Hematopoietic multipotent progenitor cell treated with erythropoietin and hydrocortisone succinate and interleukin-3 and kit ligand, for 15 days (in vitro differentiated cells): ENCODE measurements at regions not wholly inside any gene's neighbourhood (a gene's known extent, or its start where the extent isn't known, plus 50 kb on each side); places are given as distances from the start of the nearest gene placed in this dataset.
"Not testable (repeated sequence)": the region's sequence is repeated elsewhere in the genome, so short reads cannot be mapped to it uniquely, and the experiment has no call there.

Source experiments
- DNase-seq: peaks from one replicate; pipeline ENCODE4 v3.0.0-alpha.2; 2015; ENCODE audit warnings: low spot score

DNA sequence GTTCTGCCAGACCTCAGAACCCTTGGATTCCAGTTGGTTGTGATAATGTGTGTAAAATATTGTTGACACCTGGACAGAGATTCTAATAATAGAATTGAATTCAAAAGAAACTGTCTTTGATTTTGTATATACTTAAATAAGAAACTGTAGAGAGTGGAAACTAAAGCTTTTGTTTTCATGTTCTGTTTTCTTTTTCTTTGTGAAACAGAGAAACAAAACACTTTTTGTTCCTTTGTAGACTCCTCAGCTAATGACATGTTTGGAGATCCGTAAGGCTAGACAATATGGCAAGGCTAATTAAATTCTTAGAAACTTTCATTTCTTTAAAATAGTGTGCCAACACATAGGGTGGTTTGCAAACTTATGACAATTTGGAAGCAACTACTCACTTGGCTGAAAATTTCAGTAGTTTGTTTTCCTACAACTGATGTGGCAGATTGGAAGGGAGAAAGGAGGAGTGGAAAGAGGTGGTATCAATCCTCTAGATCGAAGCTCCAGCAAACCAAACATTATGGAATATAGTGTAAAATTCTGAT is 90.9 kb upstream of the FAT1 start:
- no peak for DNase-seq

DNA sequence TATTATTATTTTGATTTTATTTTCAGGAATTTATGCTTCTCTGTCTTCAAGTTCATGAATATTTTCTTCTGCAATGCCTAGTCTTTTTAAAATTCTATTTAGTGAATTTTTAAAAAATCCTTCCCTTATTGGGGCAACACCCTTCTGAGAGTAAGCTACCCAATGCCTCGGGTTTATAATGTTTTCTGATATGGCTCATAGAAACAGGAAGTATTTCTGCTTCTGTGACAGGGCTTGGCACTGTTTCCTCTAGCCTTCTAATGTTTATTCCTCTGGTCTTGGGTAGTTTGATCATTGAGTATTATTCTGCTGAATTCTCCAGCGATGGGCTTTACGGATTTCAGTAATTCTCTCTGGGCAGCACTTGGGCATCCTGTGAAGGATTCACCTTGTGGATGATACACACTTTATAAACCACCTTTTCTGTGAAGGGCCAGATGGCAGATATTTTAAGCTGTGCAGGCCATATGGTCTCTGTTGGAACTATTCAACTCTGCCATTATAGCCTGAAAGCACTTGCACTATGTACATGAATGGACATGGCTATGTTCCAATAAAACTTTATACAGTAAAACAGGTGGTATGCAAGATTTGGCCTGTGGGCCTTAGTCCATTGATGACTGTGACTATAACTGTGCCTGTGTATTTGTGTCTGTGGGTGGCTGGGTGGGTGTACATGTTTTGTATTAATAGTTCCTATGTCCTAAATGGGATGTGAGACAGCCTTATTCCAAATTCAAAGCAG is 95.9 kb upstream of the FAT1 start:
- no peak for DNase-seq

DNA sequence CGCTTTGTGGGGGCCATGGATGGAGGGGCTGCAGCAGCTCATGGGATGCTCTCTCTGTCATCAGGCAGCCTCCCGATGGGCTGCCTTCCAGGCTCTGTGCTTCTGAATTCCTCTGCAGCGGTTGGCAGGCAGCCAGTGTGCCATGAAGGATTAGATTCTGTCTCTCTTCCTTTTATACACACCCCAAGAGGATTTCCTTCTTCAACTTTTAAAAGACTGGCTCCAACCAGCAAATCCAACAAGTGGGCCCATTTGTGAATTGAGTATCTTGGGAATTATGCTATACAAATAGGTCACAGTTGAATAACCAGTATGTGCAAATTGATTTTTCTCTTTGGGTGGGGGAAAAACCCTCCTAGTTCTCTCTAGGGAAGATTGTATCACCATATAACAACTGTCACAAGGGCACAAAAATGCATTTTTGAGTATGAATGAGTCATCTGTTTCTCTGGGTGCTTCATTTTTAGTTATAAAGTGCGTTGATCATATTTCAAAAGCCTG is 96.8 kb upstream of the FAT1 start:
- no peak for DNase-seq

DNA sequence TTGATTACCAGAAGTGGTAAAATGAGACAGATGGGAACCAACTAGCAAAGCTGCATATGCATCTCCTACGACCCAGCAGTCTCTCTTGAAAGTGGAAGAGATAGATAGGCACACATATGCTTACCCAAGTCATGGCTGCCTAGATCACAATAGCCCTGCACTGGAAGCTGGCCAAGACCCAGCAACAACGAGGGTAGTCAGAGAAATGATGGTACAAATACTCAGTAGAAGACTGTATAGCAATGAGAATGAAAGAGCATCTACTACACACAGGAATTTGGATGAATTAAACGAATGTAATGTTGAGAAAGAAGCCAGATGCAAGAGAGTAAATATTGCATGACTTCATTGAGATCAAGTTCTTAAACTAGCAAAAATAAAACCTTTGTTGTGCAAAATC is 100.3 kb upstream of the FAT1 start:
- DNase-seq = no peak

DNA sequence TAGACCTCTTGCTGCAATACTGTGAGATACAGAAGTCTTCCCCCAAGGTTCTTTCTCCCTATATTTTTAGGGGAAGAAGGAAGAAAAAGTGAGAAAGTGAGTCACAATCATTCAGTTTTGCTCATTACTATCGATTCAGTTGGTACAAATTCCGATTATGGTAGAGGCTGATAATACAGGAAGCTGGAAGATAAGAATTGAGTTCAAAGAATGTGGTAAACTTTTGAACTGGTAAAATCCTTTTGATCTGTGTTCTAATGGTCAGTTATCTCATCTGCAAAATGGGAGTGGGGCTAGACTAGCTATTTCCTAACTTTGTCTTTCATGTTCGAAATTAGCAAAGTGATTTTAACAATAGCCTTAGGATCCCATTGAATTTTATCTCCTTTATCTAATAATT is 101.4 kb upstream of the FAT1 start:
- no peak for DNase-seq

DNA sequence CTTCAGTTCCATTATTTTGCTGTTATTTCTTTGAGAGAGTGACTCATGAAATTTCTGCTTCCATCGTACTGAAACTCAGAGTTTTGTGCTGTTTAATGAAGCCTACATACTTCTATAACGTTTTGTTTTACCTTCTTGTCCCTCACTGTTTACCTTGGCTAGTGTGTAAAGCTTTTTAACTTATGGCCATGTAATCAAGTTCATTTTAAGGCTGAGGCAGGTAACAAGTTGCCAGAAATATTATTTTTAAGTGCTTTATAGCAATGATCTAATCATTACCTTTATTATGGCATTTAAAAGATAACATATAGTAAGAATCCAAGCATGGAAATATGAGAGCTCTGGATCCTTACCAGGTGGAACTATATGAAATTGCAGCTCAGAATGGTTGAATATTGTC is 102.3 kb upstream of the FAT1 start:
- no peak for DNase-seq

DNA sequence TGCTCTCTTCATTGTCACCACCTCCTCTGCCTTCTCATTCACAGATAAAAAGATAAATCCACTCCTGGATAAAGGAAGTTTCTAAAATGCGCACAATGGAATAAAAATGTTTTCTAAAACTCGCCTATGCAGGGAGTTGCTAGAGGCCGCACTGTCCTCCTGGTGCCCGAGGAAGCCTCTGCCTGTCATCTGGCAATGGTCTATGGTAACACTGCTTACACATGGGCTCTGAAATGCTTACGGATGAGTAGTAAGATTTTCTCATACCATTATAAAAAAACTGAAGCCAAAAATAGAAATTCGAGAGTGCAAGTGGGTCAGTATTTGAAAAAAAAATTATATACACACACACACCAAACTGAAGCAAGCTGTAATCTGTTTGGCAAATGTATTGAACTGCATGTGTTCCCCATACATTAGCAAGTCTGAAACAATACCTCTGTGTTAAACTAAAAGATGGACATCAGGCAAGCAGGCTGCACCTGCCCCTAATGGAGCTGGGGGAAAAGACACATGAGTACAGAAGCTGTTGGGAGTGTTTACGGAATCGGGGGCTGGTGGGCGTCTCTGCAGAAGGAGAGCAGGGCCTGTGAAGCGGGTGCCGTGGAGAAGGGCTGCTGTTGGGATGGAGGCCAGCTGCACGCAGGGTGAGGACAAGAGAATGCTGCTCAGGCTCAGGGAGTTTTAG is 103.3 kb upstream of the FAT1 start:
- DNase-seq = no peak

DNA sequence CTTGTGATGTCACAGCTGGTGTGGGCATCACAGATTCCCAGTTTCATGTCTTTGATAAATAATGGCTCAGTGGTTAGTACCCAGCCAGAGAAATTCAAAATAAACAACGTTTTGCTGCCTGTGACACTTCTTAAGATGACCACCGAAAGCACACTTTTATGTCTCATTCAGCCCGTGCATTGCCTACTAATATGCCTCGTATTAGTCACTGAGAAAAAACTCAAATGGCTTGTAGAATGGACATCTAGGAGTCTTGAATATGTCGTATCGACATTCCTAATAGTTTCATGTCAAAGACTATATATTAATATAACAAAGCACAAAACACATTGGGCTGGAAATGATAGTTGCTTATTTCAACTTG is 103.9 kb upstream of the FAT1 start:
- no peak for DNase-seq

DNA sequence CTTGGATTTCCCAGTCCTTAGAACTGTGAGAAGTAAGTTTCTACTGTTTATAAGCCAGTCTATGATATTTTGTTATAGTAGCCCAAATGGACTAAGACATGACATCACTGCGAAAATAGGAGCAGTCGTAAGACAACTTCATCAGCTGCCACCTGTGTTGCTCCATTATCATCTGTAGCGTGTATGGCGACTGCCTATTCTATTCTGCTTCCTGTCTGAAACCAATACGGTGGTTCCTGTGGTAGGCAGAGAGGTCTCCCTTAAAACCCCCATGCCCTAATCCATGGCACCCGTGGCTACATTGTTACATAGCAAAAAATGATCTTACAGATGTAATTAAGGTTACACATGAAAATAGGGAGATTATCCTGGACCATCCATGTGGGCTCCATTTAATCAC is 105.4 kb upstream of the FAT1 start:
- DNase-seq = no peak

DNA sequence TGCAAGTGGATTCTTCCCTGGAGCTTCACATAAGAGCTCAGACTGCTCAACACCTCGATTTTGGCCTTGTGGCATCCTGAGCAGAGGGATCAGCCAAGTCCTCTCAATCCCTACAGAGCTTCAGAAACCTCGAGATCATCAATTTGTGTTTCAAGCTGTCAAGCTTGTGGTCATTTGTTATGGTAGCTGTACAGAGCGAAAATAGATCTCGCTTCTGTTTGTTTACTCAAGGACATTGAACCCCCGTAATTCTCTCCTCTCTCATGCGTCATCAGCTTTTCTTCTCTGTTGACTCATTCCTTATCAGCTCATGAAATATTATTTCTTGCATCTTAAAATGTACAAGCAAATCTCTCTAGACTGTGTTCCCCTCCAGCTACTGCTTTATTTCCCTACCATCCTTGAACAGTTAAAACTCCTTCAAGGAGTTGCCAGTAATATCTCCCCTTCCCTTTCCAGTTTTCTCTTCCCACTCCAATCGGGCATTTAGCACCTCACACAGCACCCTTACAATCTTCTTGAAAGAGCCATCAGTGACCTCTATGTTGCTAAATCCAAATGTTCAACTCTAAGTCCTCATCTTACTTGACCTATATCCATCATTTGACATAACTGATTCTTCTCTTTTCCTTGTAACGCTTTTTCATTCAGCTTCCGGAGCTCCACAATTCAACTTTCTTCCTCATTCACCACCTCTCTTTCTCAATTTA is 106.2 kb upstream of the FAT1 start:
- no peak for DNase-seq

DNA sequence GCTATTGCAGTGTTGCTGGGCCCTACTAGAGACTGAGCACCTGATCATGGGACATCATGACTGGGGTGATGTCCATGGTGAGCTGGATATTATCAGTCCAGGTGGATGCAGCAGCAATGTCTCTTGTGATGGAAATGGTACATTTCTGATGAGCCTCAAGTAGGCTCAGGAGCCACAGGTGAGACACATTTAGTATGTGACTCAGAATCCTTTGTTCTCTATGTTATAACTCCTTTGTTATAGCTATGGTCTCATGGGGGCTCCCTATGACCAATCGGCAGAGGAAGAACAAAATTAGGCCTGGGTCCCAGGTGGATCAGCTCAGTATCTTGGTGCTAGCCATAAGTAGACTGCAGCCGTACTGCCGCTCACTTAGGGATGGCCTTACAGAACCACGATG is 107.9 kb upstream of the FAT1 start:
- DNase-seq = no peak

DNA sequence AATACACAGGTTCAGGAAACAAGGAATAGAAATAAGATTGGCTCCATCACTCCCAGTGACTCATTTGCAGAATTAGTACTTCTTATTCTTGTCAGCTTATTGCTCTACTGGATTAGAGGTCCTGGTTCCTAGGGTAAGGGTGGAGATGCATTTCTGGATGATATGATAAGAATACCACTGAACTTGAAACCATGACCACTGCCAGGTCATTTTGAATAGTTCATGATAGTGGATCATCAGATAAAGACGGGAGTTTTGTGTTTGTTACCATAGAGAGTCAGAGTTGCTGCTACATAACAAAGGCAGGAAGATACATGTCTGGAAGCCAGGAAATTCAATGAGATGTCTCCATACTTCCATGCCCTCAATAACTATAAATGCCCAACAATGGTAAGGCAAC is 109.2 kb upstream of the FAT1 start:
- DNase-seq = no peak

DNA sequence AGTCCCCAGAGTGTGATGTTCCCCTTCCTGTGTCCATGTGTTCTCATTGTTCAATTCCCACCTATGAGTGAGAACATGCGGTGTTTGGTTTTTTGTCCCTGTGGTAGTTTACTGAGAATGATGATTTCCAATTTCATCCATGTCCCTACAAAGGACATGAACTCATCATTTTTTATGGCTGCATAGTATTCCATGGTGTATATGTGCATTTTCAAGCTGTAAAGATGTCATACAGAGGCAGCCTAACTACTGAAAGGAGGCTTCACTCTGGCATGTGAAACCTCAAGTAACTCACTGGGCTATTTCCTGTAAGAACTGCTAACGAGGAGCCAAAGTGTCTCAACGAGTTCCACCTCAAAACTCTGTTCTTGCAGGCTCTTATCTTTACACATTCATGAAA is 113.8 kb upstream of the FAT1 start:
- not testable (repeated sequence) for DNase-seq

DNA sequence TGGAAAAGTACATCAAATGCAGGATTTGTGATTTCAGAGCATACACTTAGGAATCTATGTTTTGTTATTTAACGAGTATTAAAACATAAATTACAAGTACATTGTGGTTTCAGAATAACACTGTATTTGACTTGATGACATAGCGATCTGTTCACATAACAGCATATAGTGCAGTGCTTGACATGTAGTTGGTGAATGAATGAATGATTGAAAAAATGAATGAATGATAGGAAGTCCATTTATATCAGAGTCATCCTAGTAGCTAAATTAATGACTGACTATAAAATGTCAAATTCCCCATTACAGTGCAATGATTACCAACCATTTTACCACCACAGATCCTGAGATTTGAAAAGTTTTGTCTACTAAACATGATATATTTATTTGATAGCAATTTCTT is 114.6 kb upstream of the FAT1 start:
- DNase-seq = no peak

DNA sequence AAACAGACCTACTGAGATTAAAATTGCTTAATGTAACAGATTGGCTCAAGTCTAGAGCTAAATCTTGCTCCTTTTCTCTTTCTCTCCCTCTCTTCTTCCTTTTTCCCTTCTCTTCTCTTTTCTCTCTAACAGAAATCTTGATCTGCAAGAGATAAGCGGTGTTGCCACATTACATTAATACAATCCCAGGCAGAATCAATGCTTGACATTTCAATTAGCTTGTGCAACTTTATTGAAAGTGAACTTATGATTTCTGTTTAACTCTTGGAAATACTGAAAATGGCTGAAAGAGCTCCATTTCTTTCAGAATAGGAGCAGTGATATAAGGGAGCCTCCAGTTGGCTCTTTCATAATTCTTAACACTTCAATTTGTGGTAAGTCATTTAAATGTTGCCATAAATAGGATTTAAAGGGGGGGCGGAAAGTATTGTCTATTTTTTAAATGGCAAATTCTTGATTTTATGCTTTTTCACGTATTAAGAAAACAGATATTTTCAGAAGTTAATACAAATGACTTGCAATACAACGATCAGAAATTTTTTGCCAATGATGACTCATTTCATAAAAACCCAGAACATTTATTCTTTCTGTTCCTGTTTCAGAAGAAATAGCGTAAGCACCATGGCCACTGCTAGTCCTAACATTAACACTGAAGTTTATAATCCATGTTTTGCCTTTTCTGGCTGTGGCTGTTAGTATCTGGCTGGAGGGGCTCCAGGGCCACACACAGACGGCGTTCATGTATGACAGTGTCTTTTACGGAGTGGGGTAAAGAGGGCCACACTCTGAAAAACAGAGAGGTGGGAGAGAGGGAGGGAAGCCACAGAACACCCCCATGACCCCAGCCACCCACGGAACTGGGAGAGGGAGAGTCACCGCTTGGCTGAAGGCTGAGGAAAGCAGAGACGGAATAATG is 115.7 kb upstream of the FAT1 start:
- no peak for DNase-seq

DNA sequence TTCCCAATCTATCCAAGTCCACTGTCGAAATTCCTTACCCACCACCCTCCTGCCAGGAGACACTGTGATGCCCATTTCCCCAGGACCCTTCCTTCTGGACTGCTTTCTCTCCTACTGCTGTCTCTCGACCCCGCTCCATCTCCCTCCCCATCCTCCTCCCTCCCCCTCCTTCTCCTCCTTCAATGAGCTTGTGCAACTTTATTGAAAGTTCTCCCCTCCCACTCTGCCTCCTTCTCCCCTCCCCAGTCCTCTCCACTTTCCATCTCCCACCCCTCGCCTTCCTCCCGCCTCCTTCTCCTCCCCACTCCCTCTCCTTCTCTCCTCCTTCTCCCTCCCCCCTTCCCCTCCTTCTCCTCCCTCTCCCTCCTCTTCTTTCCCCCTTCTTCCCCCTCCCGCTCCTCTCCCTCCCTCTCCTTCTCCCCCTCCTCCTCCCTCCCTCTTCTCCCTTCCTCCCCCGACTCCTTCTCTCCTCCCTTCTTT is 116.6 kb upstream of the FAT1 start:
- no peak for DNase-seq

DNA sequence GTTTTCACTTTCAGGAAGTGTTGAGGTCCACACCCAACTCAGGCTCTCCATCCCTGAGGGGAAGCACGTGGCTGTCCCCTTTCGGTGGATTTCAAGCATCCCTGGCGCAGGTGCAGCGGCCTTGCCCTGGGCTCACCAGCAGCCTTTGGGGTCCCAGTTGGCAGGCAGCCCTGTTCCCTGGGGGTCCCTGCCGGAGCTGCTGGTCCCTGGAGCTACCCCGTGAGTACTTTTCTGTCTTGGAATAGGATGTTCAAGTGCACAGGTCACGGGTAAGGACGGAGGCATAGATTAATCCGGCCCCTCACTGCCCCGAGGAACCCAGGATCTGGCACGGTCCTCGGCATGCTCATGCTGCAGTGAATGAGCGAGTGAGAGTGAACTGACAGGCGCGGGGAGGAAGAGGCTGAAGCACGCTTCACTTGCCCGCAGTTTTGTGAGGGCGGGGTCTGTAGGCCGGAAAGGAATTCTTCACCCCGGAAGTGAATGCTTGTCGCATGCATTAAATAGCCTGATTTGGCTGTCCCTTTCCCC is 117.2 kb upstream of the FAT1 start:
- DNase-seq = no peak

DNA sequence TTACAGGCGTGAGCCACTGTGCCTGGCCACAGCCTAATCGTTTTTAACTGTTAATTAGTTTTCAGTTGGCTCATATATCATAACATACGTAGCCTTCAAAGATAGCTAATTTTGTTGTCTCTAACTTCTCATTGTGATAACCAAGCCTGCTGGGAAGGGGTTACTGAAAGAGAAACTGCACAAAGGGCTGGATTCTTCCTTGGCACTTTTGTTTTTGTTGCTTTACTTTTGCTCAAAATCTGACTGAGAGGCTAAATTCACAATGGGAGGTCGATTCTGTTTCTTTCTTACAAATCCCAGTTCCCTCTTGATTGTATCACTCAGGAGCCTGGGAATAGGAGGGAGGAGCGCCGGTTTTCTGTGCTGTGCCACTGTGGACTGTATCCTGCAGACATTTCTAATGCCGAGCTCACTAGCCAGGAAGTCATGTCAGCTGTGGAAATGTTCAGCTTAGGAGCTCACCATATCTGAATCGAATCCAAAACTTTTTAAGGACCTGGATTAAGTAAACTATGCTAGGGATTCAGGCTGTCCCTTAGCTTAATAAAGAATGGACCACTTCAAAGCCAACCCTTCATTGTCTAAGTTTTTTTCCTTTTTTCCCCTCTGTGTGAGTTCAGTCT is 120.5 kb upstream of the FAT1 start:
- no peak for DNase-seq

DNA sequence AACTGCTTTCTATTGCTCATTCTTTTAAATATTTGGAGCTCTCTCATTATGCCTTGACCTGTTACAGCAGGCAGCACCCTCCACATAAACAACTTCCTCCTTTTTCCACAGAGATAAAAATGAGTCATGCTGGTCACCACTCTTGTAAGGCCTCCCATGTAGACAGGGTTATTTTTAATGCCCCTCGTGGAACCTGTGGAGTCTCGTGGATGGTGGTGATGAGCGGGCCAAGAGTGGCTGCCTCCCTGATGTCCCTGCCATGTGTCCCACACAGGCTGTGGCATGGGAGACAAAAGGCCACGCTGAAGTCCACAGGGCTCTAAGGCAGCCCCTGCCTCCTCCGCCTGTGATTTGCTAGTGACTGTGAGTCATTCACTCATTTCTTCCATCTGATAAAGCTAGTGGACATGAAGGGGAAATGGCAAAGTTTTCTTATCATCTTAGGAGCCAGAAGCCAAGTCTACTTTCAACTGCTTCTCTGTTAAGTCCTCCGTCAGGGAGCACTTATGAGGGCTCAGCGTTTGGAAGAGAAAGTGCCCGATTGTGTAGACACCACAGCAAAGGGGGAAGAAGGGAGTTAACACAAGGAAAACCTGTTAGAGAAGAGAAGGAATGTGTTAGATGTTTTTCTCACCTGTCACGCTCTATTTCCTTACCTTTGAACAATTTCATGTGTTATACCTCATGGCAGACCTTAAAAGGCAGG is 121.6 kb upstream of the FAT1 start:
- no peak for DNase-seq

DNA sequence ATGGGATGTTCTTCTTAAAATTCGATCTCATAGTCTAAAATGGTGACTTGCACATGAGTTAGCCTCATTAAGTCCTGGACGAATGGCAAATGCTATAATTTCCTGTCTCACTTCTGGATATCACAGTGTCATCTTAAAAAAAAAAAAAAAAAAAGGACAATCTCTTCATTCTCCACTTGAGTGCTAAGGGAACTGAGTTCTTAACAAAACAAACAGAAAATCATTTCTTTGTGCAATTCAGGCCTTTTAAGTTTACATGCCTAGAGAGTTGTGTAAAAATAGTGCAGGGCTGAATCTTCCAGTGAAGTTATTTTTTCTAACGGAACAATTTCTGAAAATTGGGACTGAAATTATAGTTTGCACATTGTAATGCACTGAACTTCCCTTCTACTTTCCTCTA is 122.8 kb upstream of the FAT1 start:
- no peak for DNase-seq
